ENCODE measurements at regions not wholly inside any gene's neighbourhood (a gene's known extent, or its start where the extent isn't known, plus 50 kb on each side); places are given as distances from the start of the nearest gene placed in this dataset.
"Not testable (repeated sequence)": the region's sequence is repeated elsewhere in the genome, so short reads cannot be mapped to it uniquely, and the experiment has no call there.

DNA sequence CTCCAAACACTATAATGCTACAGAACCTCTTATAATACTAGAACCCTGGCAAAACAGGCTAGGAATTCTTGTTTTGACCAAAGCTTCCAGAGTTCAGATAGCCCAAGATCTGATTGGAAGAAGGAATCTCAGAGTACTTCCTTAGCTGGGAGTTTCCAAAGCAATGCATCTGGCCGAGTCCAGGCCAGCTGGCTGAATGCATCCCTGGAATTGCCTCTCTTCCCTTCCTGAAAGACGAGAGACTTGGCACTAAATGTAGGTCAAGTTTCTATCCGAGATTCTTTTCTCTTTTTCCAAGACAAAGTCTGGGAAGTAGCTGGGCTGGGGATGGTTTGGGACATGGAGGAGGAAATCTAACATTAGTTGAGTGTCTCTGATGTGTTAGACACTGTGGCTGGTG lies 68.7 kb upstream of the ADPGK start:
- TF ChIP-seq, protein P1, sequence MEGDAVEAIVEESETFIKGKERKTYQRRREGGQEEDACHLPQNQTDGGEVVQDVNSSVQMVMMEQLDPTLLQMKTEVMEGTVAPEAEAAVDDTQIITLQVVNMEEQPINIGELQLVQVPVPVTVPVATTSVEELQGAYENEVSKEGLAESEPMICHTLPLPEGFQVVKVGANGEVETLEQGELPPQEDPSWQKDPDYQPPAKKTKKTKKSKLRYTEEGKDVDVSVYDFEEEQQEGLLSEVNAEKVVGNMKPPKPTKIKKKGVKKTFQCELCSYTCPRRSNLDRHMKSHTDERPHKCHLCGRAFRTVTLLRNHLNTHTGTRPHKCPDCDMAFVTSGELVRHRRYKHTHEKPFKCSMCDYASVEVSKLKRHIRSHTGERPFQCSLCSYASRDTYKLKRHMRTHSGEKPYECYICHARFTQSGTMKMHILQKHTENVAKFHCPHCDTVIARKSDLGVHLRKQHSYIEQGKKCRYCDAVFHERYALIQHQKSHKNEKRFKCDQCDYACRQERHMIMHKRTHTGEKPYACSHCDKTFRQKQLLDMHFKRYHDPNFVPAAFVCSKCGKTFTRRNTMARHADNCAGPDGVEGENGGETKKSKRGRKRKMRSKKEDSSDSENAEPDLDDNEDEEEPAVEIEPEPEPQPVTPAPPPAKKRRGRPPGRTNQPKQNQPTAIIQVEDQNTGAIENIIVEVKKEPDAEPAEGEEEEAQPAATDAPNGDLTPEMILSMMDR (IDR thresholded peaks at IDR 0.05; ENCODE audit: low read depth, low read length), result no peak
- no peak overlapping the region for H3K4me3 ChIP-seq (ENCODE audit: low read depth, low read length)

DNA sequence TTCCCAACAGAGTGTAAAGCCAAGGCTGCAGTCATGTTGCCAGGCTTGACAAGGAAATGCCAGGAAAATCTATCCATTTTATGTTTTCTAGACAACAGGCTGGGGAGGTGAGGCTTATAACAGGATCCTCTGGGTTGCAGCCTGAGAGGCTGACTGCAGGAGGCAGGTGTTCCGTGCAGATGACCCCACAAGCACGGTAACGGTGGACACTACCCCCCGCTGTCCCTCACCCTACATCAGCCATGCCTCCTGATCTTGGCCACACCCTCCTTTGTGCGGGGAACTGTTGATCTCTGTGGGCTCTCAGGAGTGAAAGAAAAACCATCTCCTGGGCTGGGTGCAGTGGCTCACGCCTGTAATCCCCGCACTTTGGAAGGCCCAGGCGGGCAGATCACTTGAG lies 68.0 kb upstream of the ADPGK start:
- TF ChIP-seq, protein P1 (IDR thresholded peaks at IDR 0.05; ENCODE audit: low read depth, low read length), result no peak

DNA sequence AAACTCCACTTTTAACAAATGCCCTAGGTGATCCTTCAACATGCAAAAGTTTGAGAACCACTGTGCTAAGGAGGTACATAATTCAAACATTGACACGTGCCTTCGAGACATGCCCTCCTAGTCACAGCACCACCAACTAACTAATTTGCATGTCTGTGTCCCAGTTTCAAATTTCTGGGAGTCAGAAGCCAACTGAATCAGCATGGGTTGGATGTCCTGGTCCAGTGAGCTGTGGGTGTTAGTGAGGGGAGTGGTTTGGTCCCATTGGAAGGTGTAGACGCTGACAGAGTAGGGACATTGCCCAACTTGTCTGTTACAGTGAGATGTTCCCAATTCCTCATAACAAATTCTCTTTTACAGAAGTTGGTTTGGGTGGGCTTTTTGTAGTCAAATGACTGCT lies 67.3 kb upstream of the ADPGK start:
- H3K4me3 ChIP-seq (ENCODE audit: low read depth, low read length), result no peak overlapping the region
- TF ChIP-seq, protein P1 (IDR thresholded peaks at IDR 0.05; ENCODE audit: low read depth, low read length), result no peak

More for the DNA sequence above, 68.0 kb upstream of the ADPGK start:
- no peak overlapping the region for H3K4me3 ChIP-seq (ENCODE audit: low read depth, low read length)

DNA sequence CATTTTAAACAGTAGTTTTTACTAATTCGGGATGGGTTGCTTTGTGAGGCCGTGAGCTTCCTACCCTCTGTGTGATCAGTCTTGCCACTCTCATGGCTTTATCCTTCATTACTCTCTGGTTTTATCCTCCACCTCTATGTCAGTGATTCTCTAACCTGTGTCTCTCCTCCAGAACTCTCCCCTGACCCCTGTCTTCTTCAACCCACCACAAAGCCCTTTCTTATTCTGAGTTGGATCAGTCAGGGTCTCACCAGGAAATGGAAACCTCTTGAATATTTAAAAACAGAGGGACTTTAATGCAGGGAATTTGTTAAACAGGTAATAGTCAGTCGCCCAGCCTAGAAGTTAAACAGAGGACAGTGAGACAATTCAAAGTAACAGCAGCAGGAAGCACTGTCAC lies 64.2 kb upstream of the ADPGK start:
- no peak overlapping the region for H3K4me3 ChIP-seq (ENCODE audit: low read depth, low read length)
- TF ChIP-seq, protein P1 (IDR thresholded peaks at IDR 0.05; ENCODE audit: low read depth, low read length), result no peak

DNA sequence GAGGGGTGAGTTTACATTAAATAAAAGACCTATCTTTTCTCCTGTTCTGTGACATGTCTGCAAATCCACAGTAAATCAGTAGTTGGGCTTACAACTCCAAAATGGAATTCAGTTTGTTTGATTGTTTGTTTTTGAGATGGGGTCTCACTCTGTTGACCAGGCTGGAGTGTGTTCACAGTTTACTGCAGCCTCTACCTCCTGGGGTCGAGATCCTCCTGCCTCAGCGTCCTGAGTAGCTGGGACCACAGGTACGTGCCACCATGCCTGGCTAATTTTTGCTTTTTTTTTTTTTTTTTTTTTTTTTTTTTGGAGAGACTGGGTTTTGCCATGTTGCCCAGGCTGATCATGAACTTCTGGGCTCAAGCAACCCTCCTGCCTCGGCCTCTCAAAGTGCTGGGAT lies 63.5 kb upstream of the ADPGK start:
- TF ChIP-seq, protein P1 (IDR thresholded peaks at IDR 0.05; ENCODE audit: low read depth, low read length), result no peak
- no peak overlapping the region for H3K4me3 ChIP-seq (ENCODE audit: low read depth, low read length)

DNA sequence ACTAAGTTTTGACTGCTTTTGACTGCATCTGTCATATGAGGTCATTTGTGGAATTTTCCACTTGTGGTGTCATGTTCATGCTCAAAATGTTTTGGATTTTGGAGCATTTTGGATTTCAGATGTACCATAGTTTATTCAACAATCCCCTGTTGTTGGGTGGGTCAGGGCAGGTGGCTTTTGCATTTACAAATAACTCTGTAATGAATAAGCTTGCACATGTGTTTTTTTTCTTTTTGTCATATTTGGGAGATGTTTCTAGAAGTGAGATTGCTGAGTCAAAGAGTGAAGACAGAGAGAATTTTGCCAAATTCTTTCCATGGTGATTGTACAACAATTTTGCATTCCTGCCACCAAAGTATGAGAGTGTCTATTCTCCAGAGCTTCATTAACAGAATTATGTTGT lies 62.4 kb upstream of the ADPGK start:
- TF ChIP-seq, protein P1 (IDR thresholded peaks at IDR 0.05; ENCODE audit: low read depth, low read length), result no peak
- H3K4me3 ChIP-seq (ENCODE audit: low read depth, low read length), result no peak overlapping the region

DNA sequence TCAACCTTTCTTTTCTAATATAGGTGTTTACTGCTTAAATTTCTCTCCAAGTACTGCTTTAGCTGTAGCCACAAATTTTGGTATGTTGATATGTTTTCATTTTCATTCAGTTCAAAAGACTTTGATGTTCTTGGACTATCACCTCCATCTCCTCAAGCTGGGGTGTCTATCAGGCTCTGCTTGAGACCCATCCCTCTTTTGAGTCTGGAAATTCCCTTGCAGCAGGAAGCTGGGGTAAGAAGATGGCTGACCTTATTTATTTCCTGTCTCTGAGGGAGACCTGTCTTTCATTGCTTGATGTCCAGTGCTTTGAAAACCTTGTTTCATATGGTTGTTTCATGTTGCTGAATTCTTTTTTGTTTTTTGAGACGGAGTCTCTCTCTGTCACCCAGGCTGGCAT lies 60.5 kb upstream of the ADPGK start:
- H3K4me3 ChIP-seq (ENCODE audit: low read depth, low read length), result no peak overlapping the region
- TF ChIP-seq, protein P1 (IDR thresholded peaks at IDR 0.05; ENCODE audit: low read depth, low read length), result no peak

DNA sequence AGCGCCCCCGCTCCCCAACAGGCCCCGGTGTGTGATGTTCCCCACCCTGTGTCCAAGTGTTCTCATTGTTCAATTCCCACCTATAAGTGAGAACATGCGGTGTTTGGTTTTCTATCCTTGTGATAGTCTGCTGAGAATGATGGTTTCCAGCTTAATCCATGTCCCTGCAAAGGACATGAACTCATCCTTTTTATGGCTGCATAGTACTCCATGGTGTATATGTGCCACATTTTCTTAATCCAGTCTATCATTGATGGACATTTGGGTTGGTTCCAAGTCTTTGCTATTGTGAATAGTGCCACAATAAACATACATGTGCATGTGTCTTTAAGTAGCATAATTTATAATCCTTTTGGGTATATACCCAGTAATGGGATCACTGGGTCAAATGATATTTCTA lies 59.8 kb upstream of the ADPGK start:
- H3K4me3 ChIP-seq (ENCODE audit: low read depth, low read length), result not testable (repeated sequence)
